Glomerular visceral epithelial cell (primary cell): ENCODE measurements at regions not wholly inside any gene's neighbourhood (a gene's known extent, or its start where the extent isn't known, plus 50 kb on each side); places are given as distances from the start of the nearest gene placed in this dataset.

ENCODE experiments used
- DNase-seq: peaks from one replicate; pipeline ENCODE4 v3.0.0-alpha.2; 2016; ENCODE audit errors: extremely low spot score

DNA sequence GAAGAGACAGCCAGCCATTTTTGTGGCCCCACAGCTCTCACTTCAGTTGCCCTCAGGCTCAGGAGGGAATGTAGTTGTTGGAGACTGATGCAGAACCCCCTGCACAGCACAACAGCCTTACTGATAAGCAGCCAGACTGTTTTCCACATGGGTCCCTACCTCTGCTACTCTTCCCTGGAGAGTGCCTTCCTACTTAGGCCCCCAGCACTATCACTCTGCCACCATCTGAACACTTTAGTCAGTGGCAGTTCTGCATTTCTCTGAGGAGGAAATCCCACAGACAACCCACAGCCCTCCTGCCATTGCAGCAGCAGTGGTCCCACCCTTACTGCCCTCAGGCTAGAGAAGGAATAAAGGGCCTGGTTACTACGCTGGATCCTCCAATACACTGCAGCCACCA is 61.8 kb upstream of the PTPRD start:
- no peak for DNase-seq

DNA sequence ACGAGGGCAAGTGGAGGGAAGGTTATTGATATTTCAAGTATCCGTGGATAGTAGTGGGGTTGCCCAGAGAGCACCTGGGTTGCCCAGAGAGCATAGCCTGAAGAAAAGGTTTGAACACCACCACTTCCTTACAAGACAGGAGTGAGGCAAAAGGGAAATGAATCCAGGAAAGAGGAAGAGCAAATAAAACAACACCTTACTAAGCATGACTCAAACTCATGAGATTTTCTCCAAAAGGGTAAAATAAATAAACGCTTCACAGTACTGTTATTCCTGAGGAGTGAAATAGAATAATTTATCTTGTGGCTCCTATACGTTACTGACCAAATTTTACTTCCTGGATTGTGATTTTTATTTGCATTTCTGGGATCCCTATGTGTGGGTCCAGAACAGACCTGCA is 65.2 kb upstream of the PTPRD start:
- DNase-seq, result no peak

DNA sequence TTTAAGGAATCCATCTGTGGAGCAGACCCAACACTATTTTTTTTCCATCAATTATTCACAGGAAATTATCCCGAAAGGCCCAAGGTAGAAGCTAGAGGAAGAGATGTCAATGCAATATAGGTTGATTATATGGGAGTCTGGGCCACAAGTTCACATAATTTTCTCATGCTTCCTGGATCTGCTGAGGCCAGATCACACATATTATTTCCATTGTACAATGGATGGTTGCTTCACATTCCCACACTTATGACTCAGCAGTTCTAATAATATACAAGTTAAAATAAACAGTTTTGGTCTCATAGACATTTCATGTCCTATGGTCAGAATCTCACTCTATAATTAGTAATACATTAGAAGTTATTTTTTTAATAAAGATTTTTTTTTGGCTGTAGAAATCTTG is 66.0 kb upstream of the PTPRD start:
- DNase-seq, result peak; percentile 9

DNA sequence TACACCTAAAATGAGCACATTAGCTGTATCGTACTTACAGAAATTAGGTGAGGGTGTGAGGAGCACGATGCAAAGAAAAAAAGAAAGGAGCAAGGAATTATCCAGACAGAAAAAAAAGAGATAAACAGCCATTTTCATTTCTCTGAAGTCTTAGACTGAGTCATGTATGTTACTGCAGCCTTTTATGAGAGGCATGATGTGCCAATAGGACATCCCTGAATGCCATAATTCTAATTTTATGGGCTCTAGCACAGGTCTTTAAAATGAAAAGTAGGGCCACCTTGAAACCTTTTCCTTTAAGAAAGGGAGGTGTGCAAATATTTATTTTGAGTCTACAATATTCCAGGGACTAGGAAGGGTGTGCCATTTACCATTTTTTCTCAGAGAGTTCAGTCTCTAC is 74.1 kb upstream of the PTPRD start:
- DNase-seq, result no peak

DNA sequence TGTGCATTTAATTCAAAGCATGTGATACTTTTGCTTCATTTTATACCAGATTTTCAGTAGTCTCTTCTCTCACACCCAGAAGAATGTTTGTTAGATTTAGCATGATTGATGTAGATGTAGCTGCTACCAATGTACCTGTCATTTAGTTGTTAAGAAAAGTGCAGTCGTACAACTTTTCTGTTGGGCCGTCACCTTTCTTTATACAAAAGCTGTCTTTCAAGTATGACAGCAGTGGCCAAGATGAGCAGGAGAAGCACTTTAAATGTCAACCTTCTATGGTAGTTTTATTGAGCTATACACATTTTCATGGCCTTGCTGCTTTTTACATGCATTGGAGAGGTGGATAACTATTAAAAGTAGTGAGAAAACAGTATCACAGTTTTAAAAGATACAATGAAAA is 77.7 kb upstream of the PTPRD start:
- DNase-seq, result no peak

DNA sequence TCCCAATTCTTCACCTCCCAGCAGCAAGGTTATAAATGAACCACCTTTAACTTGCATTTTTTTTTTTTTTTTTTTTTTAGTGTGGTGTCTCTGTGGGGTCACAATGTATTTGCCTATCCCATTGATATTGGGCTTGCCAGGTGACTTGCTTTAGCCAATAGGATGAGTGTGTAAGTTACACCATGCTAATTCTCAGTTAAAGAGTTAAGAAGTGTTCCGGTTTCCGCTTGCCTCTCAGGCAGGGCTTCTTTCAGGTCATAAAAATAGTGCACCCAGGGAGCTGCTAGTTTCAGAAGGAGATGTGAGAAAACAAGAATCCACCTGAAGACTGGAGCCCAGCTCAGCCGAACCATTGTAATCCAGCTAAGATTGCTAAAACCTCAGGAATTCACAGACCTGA is 84.2 kb upstream of the PTPRD start:
- DNase-seq, result no peak

DNA sequence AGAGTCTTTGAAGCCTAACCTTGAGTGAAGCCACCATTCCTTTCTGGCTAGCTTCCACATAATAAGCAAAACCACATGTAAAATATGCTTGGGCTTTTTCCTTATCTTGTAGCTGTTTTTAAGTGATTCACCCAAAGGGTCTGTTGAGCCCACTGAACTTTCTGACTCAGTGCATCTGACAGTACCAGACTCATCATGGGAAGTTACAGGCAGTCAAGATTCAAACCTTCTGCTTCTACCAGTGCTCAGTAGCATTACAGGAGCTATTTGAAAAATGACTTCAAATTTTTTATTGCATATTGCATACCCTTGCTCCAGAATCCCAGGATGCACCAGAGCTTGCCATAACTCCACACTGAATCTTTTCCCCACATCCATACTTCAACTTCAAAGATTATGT is 87.5 kb upstream of the PTPRD start:
- DNase-seq, result no peak

DNA sequence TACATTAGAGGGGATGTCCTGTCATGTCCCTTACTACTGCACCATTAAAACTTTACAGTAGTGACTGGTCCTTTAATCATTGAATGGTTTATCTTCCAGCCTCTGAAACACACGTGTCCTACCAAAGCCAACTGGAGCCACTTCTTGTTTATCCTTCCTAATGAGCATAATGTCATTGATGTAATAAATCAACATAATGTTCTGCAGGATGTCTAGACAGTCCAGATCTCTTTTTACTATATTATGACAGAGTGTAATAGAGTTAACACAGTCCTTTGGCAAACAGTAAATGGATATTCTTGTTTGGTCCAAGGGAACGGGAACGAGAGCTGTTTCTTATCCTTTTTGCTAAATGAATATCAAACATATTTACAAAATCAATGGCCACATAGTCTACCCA is 88.1 kb upstream of the PTPRD start:
- DNase-seq, result no peak

DNA sequence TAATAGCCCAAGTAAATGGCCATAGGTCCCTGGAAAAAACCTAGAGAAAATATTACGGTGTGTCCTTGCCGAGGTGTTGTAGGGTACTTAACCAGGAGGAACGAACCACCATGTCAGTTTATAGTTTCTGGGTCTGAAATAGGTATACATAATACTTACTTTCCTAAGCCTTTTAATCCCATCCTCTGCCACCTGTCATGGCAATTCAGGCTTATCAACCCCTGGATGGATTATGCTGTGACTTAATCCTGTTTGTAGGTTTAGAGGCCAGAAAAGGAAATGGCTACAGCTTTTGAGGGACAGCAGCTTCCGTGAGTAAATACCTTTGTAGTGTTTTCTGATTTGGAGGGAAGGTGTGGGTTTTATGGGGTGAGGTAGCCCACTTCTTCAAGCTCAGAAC is 89.1 kb upstream of the PTPRD start:
- no peak for DNase-seq

DNA sequence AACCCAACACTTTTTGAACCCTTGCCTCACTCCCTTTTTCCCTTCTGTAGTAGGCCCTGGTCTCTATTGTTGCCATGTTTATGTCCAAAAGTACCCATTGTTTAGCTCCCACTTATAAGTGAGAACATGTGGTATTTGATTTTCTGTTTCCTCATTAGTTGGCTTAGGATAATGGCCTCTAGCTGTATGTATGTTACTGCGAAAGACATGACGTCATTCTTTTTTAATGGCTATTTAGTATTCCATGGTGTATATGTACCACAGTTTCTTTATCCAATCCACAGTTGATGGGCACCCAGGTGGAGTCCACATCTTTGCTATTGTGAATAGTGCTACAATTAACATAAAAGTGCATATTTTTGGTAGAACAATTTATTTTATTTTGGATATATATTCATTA is 90.3 kb upstream of the PTPRD start:
- DNase-seq, result no peak

DNA sequence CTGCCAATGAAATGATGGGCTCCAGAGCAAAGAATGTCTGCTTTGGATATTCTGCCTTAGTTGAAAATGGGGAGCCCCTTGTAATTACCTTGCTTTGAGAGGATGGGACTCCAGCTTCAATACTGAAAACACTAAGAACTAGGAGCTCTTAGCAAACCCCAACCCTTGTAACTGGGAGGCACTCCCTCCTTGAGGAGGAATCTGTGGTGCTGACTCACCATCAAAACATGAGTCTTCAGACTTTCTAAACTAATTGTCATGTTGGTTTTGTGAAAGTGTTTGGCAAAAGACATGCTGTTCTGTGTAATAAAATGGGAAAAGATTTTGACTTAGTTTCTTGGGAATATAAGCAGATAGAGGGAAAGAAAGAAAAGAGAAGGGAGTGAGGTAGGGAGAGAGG is 91.9 kb upstream of the PTPRD start:
- peak; percentile 48 for DNase-seq

DNA sequence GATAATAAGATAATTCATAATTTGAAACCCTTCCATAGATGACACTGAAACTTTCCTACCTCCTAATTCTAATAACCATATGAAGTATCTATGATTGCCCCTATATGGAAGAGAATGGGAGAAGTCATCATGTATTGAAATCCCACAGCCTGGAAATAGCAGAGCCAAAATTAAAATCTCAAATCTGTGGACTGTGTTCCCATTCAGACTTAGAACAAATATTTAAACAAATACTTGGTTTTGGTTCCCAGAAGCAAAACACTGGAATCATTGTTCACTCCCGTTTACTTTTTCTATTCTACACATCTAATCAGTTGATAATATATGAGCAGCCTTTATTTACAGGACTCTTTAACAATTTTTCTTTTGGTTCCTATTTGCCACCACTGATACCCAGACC is 92.6 kb upstream of the PTPRD start:
- no peak for DNase-seq

DNA sequence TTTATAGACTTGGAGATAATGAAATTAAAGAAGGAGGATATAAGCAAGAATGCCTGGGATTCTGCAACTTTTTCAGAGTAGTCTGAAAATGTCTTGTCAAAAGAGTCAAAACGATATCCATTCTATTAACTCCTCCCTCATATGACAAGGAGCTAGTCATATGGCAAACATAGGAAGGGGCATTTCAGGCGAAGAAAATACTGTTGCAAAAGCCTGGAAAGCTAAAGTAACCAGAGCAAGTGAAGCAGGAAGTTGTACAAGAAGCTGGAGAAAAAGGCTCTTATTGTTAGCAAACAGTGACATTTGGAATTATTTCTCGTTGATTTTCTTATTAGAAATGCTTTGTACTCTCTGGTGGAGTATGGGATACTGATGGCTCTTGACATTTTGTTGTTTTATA is 94.0 kb upstream of the PTPRD start:
- DNase-seq, result no peak

DNA sequence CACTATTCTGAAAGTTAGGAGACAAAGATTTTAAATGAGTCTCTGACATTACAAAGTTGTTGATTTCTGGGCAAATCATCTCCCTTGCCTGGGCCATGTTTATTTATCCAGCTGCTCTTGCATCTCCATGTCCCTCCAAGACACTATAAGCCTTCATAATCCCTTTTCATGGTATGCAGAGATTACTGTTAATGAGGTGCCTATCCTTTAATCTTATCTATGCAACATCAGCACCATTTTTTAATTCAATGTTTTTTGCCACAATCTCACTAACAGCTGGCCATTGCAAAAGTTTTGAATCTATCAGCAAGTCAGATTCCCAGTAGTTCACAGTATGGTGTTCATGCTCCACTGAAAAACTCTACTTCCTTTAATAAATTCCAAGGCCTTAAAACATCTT is 108.5 kb upstream of the PTPRD start:
- DNase-seq, result no peak

DNA sequence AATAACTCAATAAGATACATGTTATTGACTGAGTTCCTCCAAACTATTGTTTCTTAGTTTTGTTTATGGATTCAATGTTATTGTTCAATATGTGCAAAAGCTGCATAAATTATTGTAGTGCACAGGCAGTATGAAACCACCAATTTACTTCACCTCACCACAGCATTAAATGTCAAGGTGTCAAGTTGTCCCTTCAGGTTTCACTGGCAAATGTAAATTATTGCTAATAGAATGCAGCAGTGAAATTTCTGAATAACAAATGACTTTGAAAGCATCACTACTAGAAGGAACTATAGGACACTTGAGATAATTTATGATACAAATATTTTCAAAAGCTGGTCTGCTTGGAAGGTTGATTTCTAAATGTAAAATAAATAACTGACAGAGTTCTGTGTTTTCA is 116.4 kb upstream of the PTPRD start:
- DNase-seq, result no peak

DNA sequence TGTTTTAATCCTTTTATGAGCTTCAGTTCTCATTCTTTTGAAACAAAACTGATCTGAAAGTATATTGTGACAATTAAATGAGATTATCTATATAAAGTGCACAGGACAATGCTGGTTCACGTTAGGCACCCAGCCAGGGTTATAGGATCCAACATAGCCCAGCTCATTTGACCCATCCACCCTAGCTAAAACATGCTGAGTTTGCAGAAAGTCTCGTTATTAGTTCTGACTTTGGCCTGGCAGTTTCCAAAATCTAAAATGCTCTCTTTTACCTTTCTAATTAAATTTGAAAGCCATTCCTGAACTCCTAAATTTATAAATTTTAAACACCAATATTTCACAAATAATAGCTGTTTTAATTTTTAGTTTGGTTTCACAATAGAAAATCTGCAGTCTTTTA is 131.9 kb upstream of the PTPRD start:
- DNase-seq, result no peak

DNA sequence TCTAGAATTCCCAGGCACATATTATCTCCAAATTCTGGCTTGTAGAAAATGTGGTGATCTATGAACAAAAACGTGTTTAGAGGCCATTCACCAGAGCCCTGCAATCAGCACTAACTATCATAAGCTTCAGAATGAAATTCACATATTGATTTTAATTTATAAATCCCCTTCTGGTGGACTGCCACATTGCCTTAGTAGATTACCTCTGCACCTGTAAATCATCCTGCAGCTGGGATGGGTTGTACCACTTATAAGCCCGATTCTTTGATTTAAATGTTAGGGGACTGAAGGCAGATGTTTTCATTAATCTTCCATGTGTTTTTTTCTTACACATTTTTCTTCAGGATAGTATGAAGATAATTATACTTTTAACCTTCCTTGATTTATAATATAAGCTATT is 140.7 kb upstream of the PTPRD start:
- DNase-seq, result no peak

DNA sequence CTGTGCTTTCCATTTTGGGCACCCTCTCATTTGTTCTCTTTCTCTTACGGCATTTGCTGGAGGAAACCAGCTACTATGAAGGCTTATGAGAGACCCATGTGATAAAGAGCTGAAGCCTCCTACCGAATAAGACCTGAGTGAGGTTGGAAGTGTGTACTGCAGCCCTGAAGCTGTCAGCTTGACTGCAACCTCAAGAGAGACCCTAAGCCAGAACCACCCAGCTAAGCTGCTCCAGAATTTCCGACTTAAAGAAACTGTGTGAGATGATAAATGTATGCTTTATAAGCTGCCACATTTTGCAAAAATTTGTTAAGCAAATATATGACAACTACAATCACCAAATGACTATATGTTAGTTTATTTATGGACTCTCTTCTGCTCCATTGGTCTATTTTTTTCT is 151.7 kb upstream of the PTPRD start:
- no peak for DNase-seq

DNA sequence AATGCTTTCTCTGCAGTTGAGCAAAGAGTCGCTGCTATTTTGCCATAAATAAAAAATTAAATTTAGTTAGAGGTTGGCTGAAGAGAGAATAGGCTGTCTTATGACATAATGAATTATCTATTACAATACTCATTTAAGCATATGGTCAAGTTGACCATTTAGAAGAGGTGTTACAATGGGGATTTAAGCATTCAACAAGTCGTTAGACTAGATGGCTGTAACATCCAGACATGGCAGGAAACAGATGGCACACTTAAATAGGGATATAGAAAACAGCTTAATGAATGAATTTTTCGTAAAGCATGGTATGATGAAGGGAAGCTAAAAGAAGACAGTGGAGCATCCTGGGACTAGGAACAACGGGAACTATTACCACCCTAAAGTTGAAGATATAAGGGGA is 160.3 kb upstream of the PTPRD start:
- DNase-seq, result no peak

DNA sequence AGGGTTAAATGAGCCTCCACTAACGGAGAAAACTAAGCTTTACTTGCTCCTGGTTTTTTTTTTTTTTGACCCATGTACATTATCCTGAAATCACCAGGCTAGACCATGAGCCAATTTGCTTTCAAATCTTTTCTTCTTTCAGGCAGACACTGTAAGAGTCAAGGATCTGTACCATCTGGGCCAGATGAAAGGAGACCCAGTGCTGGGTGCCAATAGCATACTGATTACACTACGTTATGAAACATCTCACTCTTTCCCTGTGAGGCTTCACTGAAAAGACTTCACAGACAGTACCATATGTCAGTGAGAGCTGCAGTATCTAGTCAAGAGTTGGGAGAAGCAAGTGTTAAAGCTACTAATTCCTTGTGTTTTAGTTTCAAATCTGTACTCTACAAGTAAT is 161.2 kb upstream of the PTPRD start:
- no peak for DNase-seq

DNA sequence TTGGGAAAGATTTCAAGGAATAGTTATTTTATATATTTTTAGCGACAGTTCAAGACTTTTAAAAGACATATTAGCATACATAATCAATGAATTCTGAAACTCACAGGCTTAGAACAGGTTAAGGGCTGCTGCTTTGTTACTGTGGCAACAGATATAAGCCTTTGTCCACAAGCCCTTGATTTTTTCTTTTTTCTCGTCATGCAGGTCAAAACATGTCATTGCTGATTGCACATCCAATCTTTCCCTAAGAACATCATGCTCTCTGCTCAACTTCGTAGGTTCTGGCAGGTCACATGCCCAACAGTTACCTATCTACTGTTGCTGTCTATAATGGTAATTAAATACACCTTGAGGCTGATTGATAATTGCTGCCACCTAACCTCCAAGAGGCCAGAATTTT is 172.5 kb upstream of the PTPRD start:
- DNase-seq, result no peak

DNA sequence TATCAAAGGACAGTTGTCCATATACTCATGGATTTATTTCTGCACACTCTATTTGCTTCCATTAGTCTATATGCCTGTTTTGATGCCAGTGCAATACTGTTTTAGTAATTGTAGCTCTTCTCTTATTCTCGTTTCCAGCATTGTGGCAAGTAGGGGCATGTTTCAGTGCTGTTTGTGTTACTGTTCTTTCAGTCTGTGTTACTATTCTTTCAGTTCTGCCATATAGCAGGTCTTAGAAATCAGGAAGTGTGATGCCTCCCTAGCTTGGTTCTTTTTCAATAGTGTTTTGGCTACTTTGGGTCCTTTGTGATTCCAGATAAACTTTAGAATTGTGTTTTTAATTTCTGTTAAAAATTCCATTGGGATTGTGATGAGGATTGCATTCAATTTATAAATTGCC is 180.5 kb upstream of the PTPRD start:
- no peak for DNase-seq

DNA sequence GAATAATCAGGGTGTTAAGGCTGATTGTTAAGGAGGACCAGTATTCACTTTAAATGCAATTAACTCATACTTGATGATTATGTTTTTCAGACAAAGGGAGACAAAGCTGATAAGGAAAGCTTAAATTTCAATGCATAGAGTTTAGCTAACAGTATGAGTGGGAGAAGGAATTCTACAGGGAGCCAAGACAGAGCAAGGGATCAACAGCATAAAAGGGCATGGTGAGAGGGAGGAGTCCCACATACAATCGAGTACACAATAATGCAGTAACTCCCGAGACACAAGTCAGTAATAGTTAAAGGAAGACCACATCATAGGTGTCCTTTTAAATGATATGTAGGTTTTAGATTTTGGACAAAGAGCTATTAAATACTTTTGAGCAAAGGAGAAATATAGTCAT is 191.7 kb upstream of the PTPRD start:
- DNase-seq, result no peak

DNA sequence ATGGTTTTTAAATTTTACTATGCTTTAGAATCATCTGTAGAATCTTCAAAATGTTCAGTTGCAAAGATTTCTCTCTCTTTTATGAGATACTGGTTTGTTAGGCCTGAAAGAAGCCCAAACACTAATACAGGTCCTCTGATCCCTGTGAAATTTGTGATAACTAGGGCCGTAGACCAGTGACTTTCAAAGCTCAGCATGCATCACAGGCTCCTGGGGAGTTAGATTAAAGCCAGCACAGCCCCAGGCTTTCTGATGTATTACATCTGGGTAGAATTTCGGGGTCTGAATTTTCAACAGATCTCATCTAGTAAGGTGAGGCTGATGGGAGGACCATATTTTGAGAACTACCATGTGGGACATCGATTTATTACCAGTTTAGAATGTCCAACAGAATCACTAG is 194.1 kb upstream of the PTPRD start:
- DNase-seq, result no peak

DNA sequence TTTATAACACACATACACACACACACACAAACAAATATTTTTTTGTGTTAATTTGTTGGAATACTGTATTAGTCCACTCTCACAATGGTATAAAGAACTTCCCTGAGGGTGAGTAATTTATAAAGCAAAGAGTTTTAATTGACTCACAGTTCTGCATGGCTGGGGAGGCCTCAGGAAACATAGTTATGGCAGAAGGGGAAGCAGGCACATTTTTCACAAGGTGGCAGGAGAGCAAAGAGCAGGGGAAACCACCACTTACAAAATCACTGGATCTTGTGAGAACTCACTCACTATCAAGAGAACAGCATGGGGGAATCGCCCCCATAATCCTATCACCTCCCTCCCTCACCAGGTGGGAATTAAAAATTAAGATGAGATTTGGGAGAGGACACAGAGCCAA is 205.4 kb upstream of the PTPRD start:
- DNase-seq, result no peak
